Duodenal mucosa (tissue), 2 donors: ENCODE measurements at regions not wholly inside any gene's neighbourhood (a gene's known extent, or its start where the extent isn't known, plus 50 kb on each side); places are given as distances from the start of the nearest gene placed in this dataset.

Source experiments
- H3K27ac ChIP-seq: one replicate; pipeline ENCODE4 v1.7.0; 2013; ENCODE audit warnings: low read depth, low read length
- H3K27me3 ChIP-seq, 2 donors: one replicate each; pipeline ENCODE4 v1.7.0; 2013; ENCODE audit warnings: low read length in 2 of 2, control low read depth in 1 of 2; ENCODE audit not compliant: insufficient read depth in 2 of 2, control insufficient read depth in 1 of 2
- H3K36me3 ChIP-seq, 2 donors: one replicate each; pipeline ENCODE4 v1.7.0; 2013; ENCODE audit warnings: low read length in 2 of 2, control low read depth in 1 of 2; ENCODE audit not compliant: insufficient read depth in 2 of 2, control insufficient read depth in 1 of 2
- H3K4me1 ChIP-seq, 2 donors: one replicate each; pipeline ENCODE4 v1.7.0; 2013; ENCODE audit warnings: low read length in 2 of 2, control low read depth in 1 of 2; ENCODE audit not compliant: insufficient read depth in 2 of 2, control insufficient read depth in 1 of 2
- H3K4me3 ChIP-seq, 2 donors: one replicate each; pipeline ENCODE4 v1.7.0; 2013; ENCODE audit warnings: low read length in 2 of 2, low read depth in 1 of 2
- H3K9ac ChIP-seq, 2 donors: one replicate each; pipeline ENCODE4 v1.7.0; 2013; ENCODE audit warnings: low read length in 2 of 2, low read depth in 1 of 2
- H3K9me3 ChIP-seq, 2 donors: one replicate each; pipeline ENCODE4 v1.7.0; 2013; ENCODE audit warnings: low read length in 2 of 2, control low read depth in 1 of 2; ENCODE audit not compliant: control insufficient read depth in 1 of 2

DNA sequence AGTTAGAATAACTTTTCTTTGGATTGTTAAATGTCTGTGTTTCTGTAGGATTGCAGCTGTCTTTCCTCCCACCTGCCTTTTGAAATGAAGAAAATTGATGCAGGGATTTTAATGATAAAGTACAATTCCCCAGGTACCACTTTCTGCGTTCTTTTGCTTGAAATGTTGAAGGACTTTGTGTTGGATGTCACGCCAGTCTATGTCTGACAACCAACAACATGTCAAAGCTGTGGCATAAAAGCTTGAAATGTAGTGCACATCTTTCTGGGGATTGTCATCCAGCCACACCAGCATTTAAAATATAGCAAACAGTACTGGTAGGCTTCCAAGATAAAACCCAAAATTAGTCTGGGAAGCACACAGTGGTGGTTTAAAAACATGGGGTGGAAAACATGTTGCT, 381.4 kb downstream of the TMEM161B start:
- H3K27me3 ChIP-seq = no peaks in the 10 kb centered on the region
- H3K4me3 ChIP-seq = no peak overlapping the region
- H3K9ac ChIP-seq = no peak overlapping the region
- no peak overlapping the region for H3K27ac ChIP-seq
- no peaks in the 10 kb centered on the region for H3K4me1 ChIP-seq
- H3K36me3 ChIP-seq = no peaks in the 10 kb centered on the region
- no peaks in the 10 kb centered on the region for H3K9me3 ChIP-seq

DNA sequence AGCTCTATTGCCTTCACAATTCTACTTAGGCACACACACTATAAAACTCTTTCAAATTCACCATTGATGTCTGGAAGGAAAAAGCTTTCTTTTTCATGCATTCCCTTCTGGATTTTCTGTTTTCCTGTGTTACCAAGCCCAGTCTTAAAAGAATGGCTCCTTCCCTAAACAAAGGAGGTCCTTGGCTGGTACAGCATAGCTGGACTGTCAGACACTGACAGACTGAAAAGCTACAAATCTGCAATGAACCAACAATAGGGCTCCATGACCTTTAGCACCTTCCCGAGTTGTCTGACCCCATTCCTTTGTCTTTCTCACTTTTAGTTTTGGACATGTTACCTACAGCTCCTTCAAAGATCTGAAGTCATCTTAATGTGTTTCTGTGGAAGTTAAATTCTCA, 382.5 kb downstream of the TMEM161B start:
- Histone ChIP-seq H3K36me3 (no peaks in the 10 kb centered on the region), H3K9me3 (no peaks in the 10 kb centered on the region), H3K27me3 (no peaks in the 10 kb centered on the region), H3K9ac (no peak overlapping the region), H3K27ac (no peak overlapping the region), H3K4me1 (no peaks in the 10 kb centered on the region), H3K4me3 (no peak overlapping the region)

DNA sequence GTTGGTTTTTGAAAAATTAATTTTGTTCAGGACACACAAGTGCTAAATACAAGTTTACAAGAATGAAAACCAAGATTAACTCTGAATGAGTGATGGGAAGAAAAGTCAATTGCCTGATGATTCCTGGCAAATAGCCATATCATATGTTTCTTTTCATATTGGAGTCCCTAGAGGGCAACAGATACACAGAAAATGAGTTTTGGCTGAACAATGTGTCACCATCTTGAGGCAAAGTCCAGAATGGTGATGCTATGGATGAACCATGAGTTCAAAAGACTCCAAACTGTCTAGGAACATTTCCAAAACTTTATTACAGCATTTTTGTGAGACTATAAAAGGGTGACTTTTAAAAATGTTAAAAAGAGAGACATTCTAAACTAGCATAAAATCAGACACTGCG, 382.9 kb downstream of the TMEM161B start:
- Histone ChIP-seq H3K27ac (no peak overlapping the region), H3K9ac (no peak overlapping the region), H3K27me3 (no peaks in the 10 kb centered on the region), H3K4me3 (no peak overlapping the region), H3K4me1 (no peaks in the 10 kb centered on the region), H3K36me3 (no peaks in the 10 kb centered on the region), H3K9me3 (no peaks in the 10 kb centered on the region)

DNA sequence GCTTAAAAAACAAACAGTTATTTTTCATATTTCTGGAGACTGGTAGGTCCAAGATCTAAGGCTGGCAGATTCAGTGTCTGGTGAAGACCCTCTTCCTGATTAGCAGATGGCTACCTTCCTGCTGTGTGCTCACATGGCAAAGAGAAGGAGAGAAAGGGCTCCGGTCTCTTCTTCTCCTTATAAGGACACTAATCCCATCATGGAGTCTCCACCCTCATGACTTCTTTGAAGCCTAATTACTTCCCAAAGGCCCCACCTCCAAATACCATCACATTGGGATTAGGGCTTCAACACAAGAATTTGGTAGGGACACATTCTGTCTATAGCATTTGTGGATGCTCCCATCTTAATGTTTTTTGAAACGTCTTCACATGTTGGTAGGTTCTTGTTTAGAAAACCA, 391.1 kb downstream of the TMEM161B start:
- H3K4me1 ChIP-seq = no peaks in the 10 kb centered on the region
- no peaks in the 10 kb centered on the region for H3K27me3 ChIP-seq
- H3K36me3 ChIP-seq = no peaks in the 10 kb centered on the region
- H3K9me3 ChIP-seq = no peaks in the 10 kb centered on the region
- H3K9ac ChIP-seq = no peak overlapping the region
- no peak overlapping the region for H3K27ac ChIP-seq
- no peak overlapping the region for H3K4me3 ChIP-seq

DNA sequence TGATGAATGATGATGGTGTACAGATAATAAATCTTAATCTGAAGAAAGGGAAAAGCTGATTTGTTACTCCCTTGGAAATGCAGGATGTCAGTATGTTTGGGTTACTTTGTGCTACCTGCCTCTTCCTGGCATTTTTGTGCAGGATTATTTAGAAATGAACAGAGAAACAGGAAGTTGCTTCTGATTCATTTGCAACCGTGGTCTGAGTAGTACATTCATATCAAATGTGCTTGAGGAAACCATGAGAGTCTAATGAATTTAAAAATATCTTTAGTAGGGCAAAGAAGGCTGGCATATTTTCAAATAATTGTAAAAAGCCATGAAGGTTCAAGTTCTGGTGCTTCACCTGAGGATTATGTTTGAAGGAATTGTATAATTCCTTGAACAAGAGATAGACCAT, 391.6 kb downstream of the TMEM161B start:
- H3K4me1 ChIP-seq = no peaks in the 10 kb centered on the region

DNA sequence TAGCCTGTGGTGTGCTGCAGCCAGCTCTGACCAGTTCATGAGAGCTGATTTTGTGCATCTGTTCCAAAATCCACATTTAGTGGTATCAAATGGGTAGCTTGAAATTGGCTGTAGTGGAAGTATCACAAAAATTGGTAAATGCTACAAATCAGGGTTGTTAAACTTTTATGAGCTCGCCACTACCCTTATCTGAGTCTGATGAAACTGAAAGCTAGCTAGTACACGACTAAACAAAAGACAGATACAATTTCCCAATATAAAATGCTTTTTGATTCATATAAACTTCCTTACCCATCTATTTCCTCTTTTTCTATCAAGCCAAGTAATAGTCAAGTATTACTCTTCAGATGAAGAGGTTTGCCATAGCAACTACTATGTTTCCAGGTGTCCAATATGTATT, 392.0 kb downstream of the TMEM161B start:
- no peaks in the 10 kb centered on the region for H3K9me3 ChIP-seq
- H3K4me3 ChIP-seq = no peak overlapping the region
- no peak overlapping the region for H3K27ac ChIP-seq
- H3K27me3 ChIP-seq = no peaks in the 10 kb centered on the region
- no peaks in the 10 kb centered on the region for H3K4me1 ChIP-seq
- no peaks in the 10 kb centered on the region for H3K36me3 ChIP-seq
- no peak overlapping the region for H3K9ac ChIP-seq

More for the DNA sequence above, 391.6 kb downstream of the TMEM161B start:
- no peak overlapping the region for H3K27ac ChIP-seq
- H3K27me3 ChIP-seq = no peaks in the 10 kb centered on the region
- H3K36me3 ChIP-seq = no peaks in the 10 kb centered on the region
- H3K9ac ChIP-seq = no peak overlapping the region
- H3K9me3 ChIP-seq = no peaks in the 10 kb centered on the region
- no peak overlapping the region for H3K4me3 ChIP-seq

DNA sequence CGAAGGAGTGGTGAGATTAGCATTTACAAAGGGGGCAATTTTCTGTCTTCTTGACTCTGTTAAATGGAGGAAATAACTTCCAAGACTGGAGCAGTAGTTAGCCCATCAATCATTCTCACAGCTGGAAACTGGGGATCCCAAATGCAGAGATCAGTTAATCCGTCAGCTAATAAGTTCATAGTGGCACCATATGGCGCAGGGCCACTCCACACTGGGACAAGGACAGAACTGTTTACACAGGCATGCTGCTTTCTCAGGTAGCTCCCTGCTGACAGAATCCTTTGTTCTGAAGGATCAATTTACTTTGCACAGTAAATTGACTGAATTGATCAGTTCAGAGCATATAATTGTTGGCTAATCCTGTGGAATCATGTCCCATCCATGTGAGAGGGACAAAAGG, 395.7 kb downstream of the TMEM161B start:
- Histone ChIP-seq H3K27me3 (no peaks in the 10 kb centered on the region), H3K9me3 (no peaks in the 10 kb centered on the region), H3K4me3 (no peak overlapping the region), H3K27ac (no peak overlapping the region), H3K36me3 (no peaks in the 10 kb centered on the region), H3K9ac (no peak overlapping the region), H3K4me1 (no peaks in the 10 kb centered on the region)

DNA sequence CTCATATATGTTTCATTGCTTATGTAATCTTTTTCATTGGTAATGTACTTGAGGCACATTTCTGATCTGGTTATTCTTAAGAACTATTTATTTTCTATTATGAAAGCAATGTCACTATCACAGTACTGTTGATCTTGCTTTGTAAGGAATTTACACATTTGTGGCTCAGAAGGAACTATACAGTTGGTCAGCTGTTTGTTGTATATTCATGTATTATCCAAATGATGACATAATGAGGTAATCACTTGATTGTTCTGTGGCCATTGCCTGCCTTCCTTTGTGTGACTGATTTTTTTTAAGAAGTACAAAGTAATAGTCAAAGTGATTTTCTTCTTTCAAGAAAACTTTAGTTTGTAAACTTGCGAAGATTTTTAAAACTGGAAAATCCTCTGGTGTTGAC, 399.9 kb downstream of the TMEM161B start:
- H3K9me3 ChIP-seq = no peaks in the 10 kb centered on the region
- no peaks in the 10 kb centered on the region for H3K27me3 ChIP-seq
- no peak overlapping the region for H3K4me3 ChIP-seq
- H3K9ac ChIP-seq = no peak overlapping the region
- H3K4me1 ChIP-seq = no peaks in the 10 kb centered on the region
- H3K27ac ChIP-seq = no peak overlapping the region
- no peaks in the 10 kb centered on the region for H3K36me3 ChIP-seq

DNA sequence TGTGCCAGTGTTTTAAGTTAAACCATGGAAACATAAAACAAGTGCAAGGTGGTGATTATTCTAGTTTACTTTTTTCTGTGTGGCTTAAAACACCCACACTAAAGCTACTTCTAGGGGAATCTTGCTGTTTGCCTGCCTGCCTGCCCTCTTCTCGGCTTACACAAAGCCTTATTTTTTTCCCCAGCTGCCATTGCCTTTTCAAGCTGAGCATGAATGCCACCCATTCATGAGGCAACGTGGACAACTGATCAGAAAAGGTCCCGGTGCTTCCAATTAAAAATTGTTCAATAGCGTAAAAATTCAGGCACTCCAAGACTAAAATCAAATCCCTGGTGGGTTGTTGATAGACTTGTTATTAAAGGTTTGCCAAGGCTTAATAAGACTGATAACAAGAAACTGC, 401.4 kb downstream of the TMEM161B start:
- H3K4me1 ChIP-seq = no peaks in the 10 kb centered on the region
- H3K36me3 ChIP-seq = no peaks in the 10 kb centered on the region
- no peaks in the 10 kb centered on the region for H3K9me3 ChIP-seq
- H3K27ac ChIP-seq = no peak overlapping the region
- H3K4me3 ChIP-seq = no peak overlapping the region
- H3K27me3 ChIP-seq = no peaks in the 10 kb centered on the region
- H3K9ac ChIP-seq = no peak overlapping the region

DNA sequence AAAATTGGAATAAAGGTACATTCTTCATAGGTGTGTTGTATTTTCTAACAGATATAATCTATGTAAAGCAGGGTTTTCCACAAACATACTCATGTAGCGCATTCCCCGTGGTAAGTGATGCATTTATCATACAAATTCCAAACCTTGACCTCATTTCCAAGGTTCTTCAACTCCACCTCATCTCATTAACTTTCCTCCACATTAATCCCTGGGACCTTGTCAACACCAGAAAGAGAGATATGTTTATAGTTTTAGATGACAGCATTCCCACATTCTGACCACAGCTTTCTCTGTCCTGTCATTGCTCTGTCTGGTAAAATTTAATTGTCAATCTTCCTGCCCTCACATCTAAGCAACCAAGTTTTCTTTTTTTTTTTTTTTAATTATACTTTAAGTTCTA, 415.1 kb downstream of the TMEM161B start:
- no peak overlapping the region for H3K27ac ChIP-seq
- no peaks in the 10 kb centered on the region for H3K36me3 ChIP-seq
- H3K9me3 ChIP-seq = no peaks in the 10 kb centered on the region
- no peaks in the 10 kb centered on the region for H3K4me1 ChIP-seq
- no peak overlapping the region for H3K9ac ChIP-seq
- no peak overlapping the region for H3K4me3 ChIP-seq
- no peaks in the 10 kb centered on the region for H3K27me3 ChIP-seq

DNA sequence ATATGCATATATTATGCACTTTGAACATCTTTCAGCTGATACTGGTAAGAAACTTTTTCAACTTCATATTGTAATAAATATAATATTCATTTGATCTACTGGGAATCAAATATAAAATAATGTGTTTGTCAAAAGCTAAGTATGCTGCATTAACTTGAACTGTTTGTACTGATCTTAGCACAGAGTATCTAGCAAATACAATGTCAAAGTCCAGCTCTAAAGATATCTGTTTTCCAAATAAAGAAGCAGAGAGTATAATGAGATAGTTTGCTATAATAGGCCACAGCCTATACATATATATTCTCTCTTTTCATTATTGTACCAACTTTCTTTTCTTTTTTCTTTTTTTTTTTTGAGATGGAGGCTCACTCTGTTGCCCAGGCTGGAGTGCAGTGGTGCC, 417.0 kb downstream of the TMEM161B start:
- H3K36me3 ChIP-seq = no peaks in the 10 kb centered on the region
- no peak overlapping the region for H3K9ac ChIP-seq
- no peaks in the 10 kb centered on the region for H3K4me1 ChIP-seq
- H3K27me3 ChIP-seq = no peaks in the 10 kb centered on the region
- H3K27ac ChIP-seq = no peak overlapping the region
- no peak overlapping the region for H3K4me3 ChIP-seq
- H3K9me3 ChIP-seq = no peaks in the 10 kb centered on the region
